Brain microvascular endothelial cell (primary cell): ENCODE measurements at regions not wholly inside any gene's neighbourhood (a gene's known extent, or its start where the extent isn't known, plus 50 kb on each side); places are given as distances from the start of the nearest gene placed in this dataset.
A peak's percentile ranks its signal among the peaks of the same experiment; 100 is the strongest.
"Not testable (repeated sequence)": the region's sequence is repeated elsewhere in the genome, so short reads cannot be mapped to it uniquely, and the experiment has no call there.

Source experiments
- DNase-seq: peaks from one replicate; pipeline ENCODE4 v3.0.0-alpha.2; 2020
- H3K27ac ChIP-seq: fragments of 250-450 bp; sonication (Bioruptor Pico); 2 replicates; pipeline ENCODE4 v1.5.1; 2020; ENCODE audit warnings: mild to moderate bottlenecking, moderate library complexity
- H3K27me3 ChIP-seq: fragments of 250-450 bp; sonication (Bioruptor Pico); replicated peaks from 2 replicates; pipeline ENCODE4 v1.5.1; 2020; ENCODE audit warnings: mild to moderate bottlenecking
- H3K36me3 ChIP-seq: fragments of 250-450 bp; sonication (Bioruptor Pico); replicated peaks from 2 replicates; pipeline ENCODE4 v1.5.1; 2020; ENCODE audit warnings: mild to moderate bottlenecking
- H3K4me3 ChIP-seq: 2 replicates; pipeline ENCODE4 v1.5.1; 2011; ENCODE audit warnings: low read depth, mild to moderate bottlenecking, control low read depth, low read length, moderate library complexity
- in situ Hi-C: cut with HindIII; loops from 2 replicates; pipeline ENCODE4 v1.10.0; 2017; ENCODE audit warnings: low sequenced_read_pairs, low pct_ligation_motif_present
- TF ChIP-seq, protein P1 (sequence below): IDR thresholded peaks from 2 replicates; pipeline ENCODE4 v1.5.1; 2011; ENCODE audit warnings: low read depth, mild to moderate bottlenecking, moderate library complexity, low read length, control low read depth, inconsistent platforms; ENCODE audit errors: missing control alignments

DNA sequence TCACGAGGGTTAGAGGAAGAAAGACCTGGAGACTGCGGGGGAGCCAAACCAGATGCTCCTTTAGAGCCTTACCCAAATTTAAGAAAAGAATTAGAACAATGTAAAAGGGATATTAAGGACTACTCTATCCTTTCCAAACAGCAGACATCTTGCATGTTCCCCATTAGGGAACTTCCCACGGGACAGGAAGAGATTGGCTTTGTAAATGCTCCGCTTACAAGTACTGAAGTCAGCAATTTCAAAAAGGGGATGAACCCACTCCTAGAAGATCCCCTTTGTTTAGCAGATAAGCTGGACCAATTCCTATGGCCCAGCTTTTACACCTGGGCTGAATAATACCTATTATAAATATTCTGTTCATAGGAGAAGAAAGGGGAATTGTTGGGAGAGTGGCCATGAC, 74.2 kb downstream of the APOBEC1 start:
- Histone ChIP-seq H3K27me3 (no peaks in the 10 kb centered on the region), H3K36me3 (no peaks in the 10 kb centered on the region), H3K27ac (no peak overlapping the region), H3K4me3 (no peak overlapping the region)
- TF ChIP-seq, protein P1, sequence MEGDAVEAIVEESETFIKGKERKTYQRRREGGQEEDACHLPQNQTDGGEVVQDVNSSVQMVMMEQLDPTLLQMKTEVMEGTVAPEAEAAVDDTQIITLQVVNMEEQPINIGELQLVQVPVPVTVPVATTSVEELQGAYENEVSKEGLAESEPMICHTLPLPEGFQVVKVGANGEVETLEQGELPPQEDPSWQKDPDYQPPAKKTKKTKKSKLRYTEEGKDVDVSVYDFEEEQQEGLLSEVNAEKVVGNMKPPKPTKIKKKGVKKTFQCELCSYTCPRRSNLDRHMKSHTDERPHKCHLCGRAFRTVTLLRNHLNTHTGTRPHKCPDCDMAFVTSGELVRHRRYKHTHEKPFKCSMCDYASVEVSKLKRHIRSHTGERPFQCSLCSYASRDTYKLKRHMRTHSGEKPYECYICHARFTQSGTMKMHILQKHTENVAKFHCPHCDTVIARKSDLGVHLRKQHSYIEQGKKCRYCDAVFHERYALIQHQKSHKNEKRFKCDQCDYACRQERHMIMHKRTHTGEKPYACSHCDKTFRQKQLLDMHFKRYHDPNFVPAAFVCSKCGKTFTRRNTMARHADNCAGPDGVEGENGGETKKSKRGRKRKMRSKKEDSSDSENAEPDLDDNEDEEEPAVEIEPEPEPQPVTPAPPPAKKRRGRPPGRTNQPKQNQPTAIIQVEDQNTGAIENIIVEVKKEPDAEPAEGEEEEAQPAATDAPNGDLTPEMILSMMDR, result no peak
- no peak for DNase-seq
- in situ Hi-C loops, result no loop called here

DNA sequence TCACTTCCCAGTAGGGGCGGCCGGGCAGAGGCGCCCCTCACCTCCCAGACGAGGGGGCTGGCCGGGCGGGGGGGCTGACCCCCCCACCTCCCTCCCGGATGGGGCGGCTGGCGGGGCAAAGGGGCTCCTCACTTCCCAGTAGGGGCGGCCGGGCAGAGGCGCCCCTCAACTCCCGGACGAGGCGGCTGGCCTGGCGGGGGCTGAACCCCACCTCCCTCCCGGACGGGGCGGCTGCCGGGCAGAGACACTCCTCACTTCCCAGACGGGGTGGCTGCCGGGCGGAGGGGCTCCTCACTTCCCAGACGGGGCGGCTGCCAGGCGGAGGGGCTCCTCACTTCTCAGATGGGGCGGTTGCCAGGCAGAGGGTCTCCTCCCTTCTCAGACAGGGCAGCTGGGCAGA, 75.6 kb downstream of the APOBEC1 start:
- in situ Hi-C loops, H3K27me3 ChIP-seq, H3K36me3 ChIP-seq, DNase-seq, H3K27ac ChIP-seq, H3K4me3 ChIP-seq: not testable (repeated sequence)

GRCh38 chr12:7588742-7589329, 76.9 kb downstream of the APOBEC1 start:
- H3K4me3 ChIP-seq, in situ Hi-C loops: not testable (repeated sequence)
- DNase-seq, result peak; percentile 67

GRCh38 chr12:7584137-7584536, 80.6 kb upstream of the CD163 start:
- DNase-seq, H3K4me3 ChIP-seq, H3K27me3 ChIP-seq, H3K27ac ChIP-seq, in situ Hi-C loops, H3K36me3 ChIP-seq: not testable (repeated sequence)

More at GRCh38 chr12:7588742-7589329, 76.9 kb downstream of the APOBEC1 start:
- not testable (repeated sequence) for H3K27me3 ChIP-seq, H3K36me3 ChIP-seq, H3K27ac ChIP-seq
- TF ChIP-seq, protein P1, result peak; percentile 68

DNA sequence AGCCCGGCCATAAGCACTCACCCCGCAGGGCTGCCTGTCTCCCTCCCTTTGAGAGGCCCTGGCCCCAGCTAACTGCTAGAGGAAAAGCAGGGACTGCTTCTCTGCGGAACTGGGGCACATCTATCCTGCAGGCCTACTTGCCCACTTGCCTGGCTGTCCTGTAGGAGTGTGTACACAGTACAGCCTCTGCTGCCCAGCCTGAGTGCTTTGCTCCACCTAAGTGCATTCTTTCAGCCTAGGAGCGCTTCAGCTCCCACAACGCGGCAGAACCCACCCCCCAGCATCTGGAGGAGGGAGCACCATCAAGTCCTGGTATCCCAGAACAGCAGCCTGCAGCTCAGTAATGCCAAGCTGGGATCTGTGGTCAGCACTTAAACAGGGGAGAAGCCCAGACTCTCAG, 79.9 kb upstream of the CD163 start:
- no peaks in the 10 kb centered on the region for H3K36me3 ChIP-seq
- no peak overlapping the region for H3K4me3 ChIP-seq
- H3K27ac ChIP-seq, result no peak overlapping the region
- H3K27me3 ChIP-seq, result no peaks in the 10 kb centered on the region
- TF ChIP-seq, protein P1, result no peak
- DNase-seq, result no peak
- in situ Hi-C loops, result no loop called here

DNA sequence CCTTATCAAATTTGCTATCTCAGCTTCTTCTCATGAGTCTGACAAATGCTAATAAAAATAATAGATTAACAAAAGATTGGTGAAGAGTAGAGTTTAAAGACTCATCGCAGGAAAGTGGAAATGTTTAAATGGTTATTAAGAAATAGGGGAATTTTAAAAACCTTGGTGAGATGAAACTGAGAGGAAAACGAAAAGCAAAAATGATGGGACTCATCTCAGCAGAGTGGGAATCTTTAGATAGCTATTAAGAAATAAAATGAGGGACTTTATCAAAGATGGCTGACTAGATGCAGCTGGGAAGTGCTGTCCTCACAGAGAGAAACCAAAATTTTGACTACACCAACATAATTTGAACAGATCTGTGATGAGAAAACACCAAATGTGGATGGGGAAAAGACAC, 79.2 kb upstream of the CD163 start:
- no peak for DNase-seq
- Histone ChIP-seq H3K36me3 (no peaks in the 10 kb centered on the region), H3K27ac (no peak overlapping the region), H3K27me3 (no peaks in the 10 kb centered on the region), H3K4me3 (no peak overlapping the region)
- in situ Hi-C loops, result no loop called here
- TF ChIP-seq, protein P1, result no peak

- no peak for DNase-seq
- Histone ChIP-seq H3K4me3 (no peak overlapping the region), H3K27ac (no peak overlapping the region), H3K36me3 (no peaks in the 10 kb centered on the region), H3K27me3 (no peaks in the 10 kb centered on the region)
- TF ChIP-seq, protein P1, result no peak
- in situ Hi-C loops, result no loop called here
These were observed 78.0 kb upstream of the CD163 start for GRCh38 chr12:7581625-7582024.
